ENCODE measurements at regions not wholly inside any gene's neighbourhood (a gene's known extent, or its start where the extent isn't known, plus 50 kb on each side); places are given as distances from the start of the nearest gene placed in this dataset.

GRCh38 chr1:232690285-232690935 is 60.5 kb upstream of the SIPA1L2 start:
- H3K27me3 ChIP-seq (ENCODE audit: insufficient read depth, poor library complexity, severe bottlenecking) = no peaks in the 10 kb centered on the region
- no peak for DNase-seq (ENCODE audit: low read depth in 1 of 2, low spot score in 1 of 2)

GRCh38 chr1:232694475-232694874 is 64.5 kb upstream of the SIPA1L2 start:
- TF ChIP-seq, protein P1, sequence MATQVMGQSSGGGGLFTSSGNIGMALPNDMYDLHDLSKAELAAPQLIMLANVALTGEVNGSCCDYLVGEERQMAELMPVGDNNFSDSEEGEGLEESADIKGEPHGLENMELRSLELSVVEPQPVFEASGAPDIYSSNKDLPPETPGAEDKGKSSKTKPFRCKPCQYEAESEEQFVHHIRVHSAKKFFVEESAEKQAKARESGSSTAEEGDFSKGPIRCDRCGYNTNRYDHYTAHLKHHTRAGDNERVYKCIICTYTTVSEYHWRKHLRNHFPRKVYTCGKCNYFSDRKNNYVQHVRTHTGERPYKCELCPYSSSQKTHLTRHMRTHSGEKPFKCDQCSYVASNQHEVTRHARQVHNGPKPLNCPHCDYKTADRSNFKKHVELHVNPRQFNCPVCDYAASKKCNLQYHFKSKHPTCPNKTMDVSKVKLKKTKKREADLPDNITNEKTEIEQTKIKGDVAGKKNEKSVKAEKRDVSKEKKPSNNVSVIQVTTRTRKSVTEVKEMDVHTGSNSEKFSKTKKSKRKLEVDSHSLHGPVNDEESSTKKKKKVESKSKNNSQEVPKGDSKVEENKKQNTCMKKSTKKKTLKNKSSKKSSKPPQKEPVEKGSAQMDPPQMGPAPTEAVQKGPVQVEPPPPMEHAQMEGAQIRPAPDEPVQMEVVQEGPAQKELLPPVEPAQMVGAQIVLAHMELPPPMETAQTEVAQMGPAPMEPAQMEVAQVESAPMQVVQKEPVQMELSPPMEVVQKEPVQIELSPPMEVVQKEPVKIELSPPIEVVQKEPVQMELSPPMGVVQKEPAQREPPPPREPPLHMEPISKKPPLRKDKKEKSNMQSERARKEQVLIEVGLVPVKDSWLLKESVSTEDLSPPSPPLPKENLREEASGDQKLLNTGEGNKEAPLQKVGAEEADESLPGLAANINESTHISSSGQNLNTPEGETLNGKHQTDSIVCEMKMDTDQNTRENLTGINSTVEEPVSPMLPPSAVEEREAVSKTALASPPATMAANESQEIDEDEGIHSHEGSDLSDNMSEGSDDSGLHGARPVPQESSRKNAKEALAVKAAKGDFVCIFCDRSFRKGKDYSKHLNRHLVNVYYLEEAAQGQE (IDR thresholded peaks at IDR 0.05; ENCODE audit: insufficient replicate concordance, low read depth) = no peak
- TF ChIP-seq POLR2AphosphoS5 (IDR thresholded peaks at IDR 0.05; ENCODE audit: low read depth) = no peak
- H3K27ac ChIP-seq (replicated peaks) = no peak overlapping the region
- no peak overlapping the region for H3K4me3 ChIP-seq (replicated peaks; ENCODE audit: insufficient read depth, low read length)
- H3K27me3 ChIP-seq (ENCODE audit: insufficient read depth, poor library complexity, severe bottlenecking) = no peaks in the 10 kb centered on the region
- no peak for DNase-seq (ENCODE audit: low read depth in 1 of 2, low spot score in 1 of 2)

More at GRCh38 chr1:232690285-232690935, 60.5 kb upstream of the SIPA1L2 start:
- Histone ChIP-seq H3K4me3 (replicated peaks; ENCODE audit: insufficient read depth, low read length) (no peak overlapping the region), H3K27ac (replicated peaks) (no peak overlapping the region)
- no peak for TF ChIP-seq GABPA (IDR thresholded peaks at IDR 0.05; ENCODE audit: low read depth)
- TF ChIP-seq, protein P2, sequence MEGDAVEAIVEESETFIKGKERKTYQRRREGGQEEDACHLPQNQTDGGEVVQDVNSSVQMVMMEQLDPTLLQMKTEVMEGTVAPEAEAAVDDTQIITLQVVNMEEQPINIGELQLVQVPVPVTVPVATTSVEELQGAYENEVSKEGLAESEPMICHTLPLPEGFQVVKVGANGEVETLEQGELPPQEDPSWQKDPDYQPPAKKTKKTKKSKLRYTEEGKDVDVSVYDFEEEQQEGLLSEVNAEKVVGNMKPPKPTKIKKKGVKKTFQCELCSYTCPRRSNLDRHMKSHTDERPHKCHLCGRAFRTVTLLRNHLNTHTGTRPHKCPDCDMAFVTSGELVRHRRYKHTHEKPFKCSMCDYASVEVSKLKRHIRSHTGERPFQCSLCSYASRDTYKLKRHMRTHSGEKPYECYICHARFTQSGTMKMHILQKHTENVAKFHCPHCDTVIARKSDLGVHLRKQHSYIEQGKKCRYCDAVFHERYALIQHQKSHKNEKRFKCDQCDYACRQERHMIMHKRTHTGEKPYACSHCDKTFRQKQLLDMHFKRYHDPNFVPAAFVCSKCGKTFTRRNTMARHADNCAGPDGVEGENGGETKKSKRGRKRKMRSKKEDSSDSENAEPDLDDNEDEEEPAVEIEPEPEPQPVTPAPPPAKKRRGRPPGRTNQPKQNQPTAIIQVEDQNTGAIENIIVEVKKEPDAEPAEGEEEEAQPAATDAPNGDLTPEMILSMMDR (IDR thresholded peaks at IDR 0.05; ENCODE audit: insufficient read depth, low read length) = no peak
- TF ChIP-seq, protein P1 (IDR thresholded peaks at IDR 0.05; ENCODE audit: insufficient replicate concordance, low read depth) = no peak
- no peak for TF ChIP-seq POLR2AphosphoS5 (IDR thresholded peaks at IDR 0.05; ENCODE audit: low read depth)
- no peak for TF ChIP-seq SPI1 (IDR thresholded peaks at IDR 0.05; ENCODE audit: borderline replicate concordance, low read depth)

GRCh38 chr1:232695621-232696385 is 65.9 kb upstream of the SIPA1L2 start:
- H3K27me3 ChIP-seq (ENCODE audit: insufficient read depth, poor library complexity, severe bottlenecking) = no peaks in the 10 kb centered on the region
- no peak for DNase-seq (ENCODE audit: low read depth in 1 of 2, low spot score in 1 of 2)
- no peak for TF ChIP-seq POLR2AphosphoS5 (IDR thresholded peaks at IDR 0.05; ENCODE audit: low read depth)
- TF ChIP-seq, protein P2 (IDR thresholded peaks at IDR 0.05; ENCODE audit: insufficient read depth, low read length) = no peak
- TF ChIP-seq, protein P1 (IDR thresholded peaks at IDR 0.05; ENCODE audit: insufficient replicate concordance, low read depth) = no peak
- no peak for TF ChIP-seq SPI1 (IDR thresholded peaks at IDR 0.05; ENCODE audit: borderline replicate concordance, low read depth)
- no peak for TF ChIP-seq GABPA (IDR thresholded peaks at IDR 0.05; ENCODE audit: low read depth)
- H3K4me3 ChIP-seq (replicated peaks; ENCODE audit: insufficient read depth, low read length) = no peak overlapping the region
- no peak overlapping the region for H3K27ac ChIP-seq (replicated peaks)

All from HL-60 (cell line).